DMS 273 (cell line): ENCODE measurements at regions not wholly inside any gene's neighbourhood (a gene's known extent, or its start where the extent isn't known, plus 50 kb on each side); places are given as distances from the start of the nearest gene placed in this dataset.
A peak's percentile ranks its signal among the peaks of the same experiment; 100 is the strongest.
"Not testable (repeated sequence)": the region's sequence is repeated elsewhere in the genome, so short reads cannot be mapped to it uniquely, and the experiment has no call there.

ENCODE experiments used
- DNase-seq: peaks from one replicate; lab custom pipeline; 2025; ENCODE audit not compliant: unreplicated experiment; lab: John Stamatoyannopoulos, UW

GRCh38 chr4:124133753-124134152, 578.8 kb downstream of the ANKRD50 start:
- no peak for DNase-seq

- no peak for DNase-seq
Measured at GRCh38 chr4:124135409-124135813, 577.1 kb downstream of the ANKRD50 start.

GRCh38 chr4:124139044-124139443, 573.5 kb downstream of the ANKRD50 start:
- DNase-seq = no peak

GRCh38 chr4:124143632-124144031, 568.9 kb downstream of the ANKRD50 start:
- no peak for DNase-seq

- peak; percentile 31 for DNase-seq
Measured at GRCh38 chr4:124144238-124144654, 568.3 kb downstream of the ANKRD50 start.

GRCh38 chr4:124146068-124146467, 566.5 kb downstream of the ANKRD50 start:
- no peak for DNase-seq

GRCh38 chr4:124151031-124151430, 561.5 kb downstream of the ANKRD50 start:
- no peak for DNase-seq

GRCh38 chr4:124152132-124152531, 560.4 kb downstream of the ANKRD50 start:
- DNase-seq = no peak

GRCh38 chr4:124155239-124155638, 557.3 kb downstream of the ANKRD50 start:
- DNase-seq = no peak

GRCh38 chr4:124157396-124158083, 555.0 kb downstream of the ANKRD50 start:
- no peak for DNase-seq

GRCh38 chr4:124163401-124163800, 549.1 kb downstream of the ANKRD50 start:
- no peak for DNase-seq

- DNase-seq = no peak
Measured at GRCh38 chr4:124167602-124168001, 544.9 kb downstream of the ANKRD50 start.

GRCh38 chr4:124169524-124169923, 543.0 kb downstream of the ANKRD50 start:
- not testable (repeated sequence) for DNase-seq

- no peak for DNase-seq
Measured at GRCh38 chr4:124173912-124174311, 538.6 kb downstream of the ANKRD50 start.

GRCh38 chr4:124177647-124178425, 534.7 kb downstream of the ANKRD50 start:
- no peak for DNase-seq

GRCh38 chr4:124178449-124179021, 534.0 kb downstream of the ANKRD50 start:
- DNase-seq = no peak

GRCh38 chr4:124179506-124180186, 532.9 kb downstream of the ANKRD50 start:
- no peak for DNase-seq

- DNase-seq = no peak
Measured at GRCh38 chr4:124181039-124181438, 531.5 kb downstream of the ANKRD50 start.

GRCh38 chr4:124183231-124183630, 529.3 kb downstream of the ANKRD50 start:
- DNase-seq = no peak

GRCh38 chr4:124183926-124184325, 528.6 kb downstream of the ANKRD50 start:
- no peak for DNase-seq

- no peak for DNase-seq
Measured at GRCh38 chr4:124184792-124185191, 527.7 kb downstream of the ANKRD50 start.
